ENCODE measurements at regions not wholly inside any gene's neighbourhood (a gene's known extent, or its start where the extent isn't known, plus 50 kb on each side); places are given as distances from the start of the nearest gene placed in this dataset.

GRCh38 chr10:9315292-9315691 is 1260.8 kb downstream of the GATA3 start:
- TF ChIP-seq CREB1 (IDR thresholded peaks at IDR 0.05; ENCODE audit: low read depth) (no peak), TEAD4 (IDR thresholded peaks at IDR 0.05) (no peak), EP300 (IDR thresholded peaks at IDR 0.05; ENCODE audit: borderline replicate concordance) (no peak), TAF1 (IDR thresholded peaks at IDR 0.05; ENCODE audit: low read depth) (no peak), REST (IDR thresholded peaks at IDR 0.05; ENCODE audit: low read depth) (no peak), FOXM1 (IDR thresholded peaks at IDR 0.05; ENCODE audit: borderline replicate concordance, low read depth) (no peak)
